ENCODE measurements at regions not wholly inside any gene's neighbourhood (a gene's known extent, or its start where the extent isn't known, plus 50 kb on each side); places are given as distances from the start of the nearest gene placed in this dataset.
"Not testable (repeated sequence)": the region's sequence is repeated elsewhere in the genome, so short reads cannot be mapped to it uniquely, and the experiment has no call there.

- TF ChIP-seq CTCF (conservative IDR thresholded peaks at IDR 0.05; ENCODE audit: low read length); EZH2phosphoT487 (IDR thresholded peaks at IDR 0.05; ENCODE audit: borderline replicate concordance): not testable (repeated sequence)
Measured at GRCh38 chr13:107596306-107596705, 619.0 kb downstream of the LIG4 start.
